ENCODE measurements at regions not wholly inside any gene's neighbourhood (a gene's known extent, or its start where the extent isn't known, plus 50 kb on each side); places are given as distances from the start of the nearest gene placed in this dataset.

GRCh38 chr5:164170814-164171213 lies 665.4 kb downstream of the MAT2B start:
- no peaks in the 10 kb centered on the region for H3K27me3 ChIP-seq (ENCODE audit: control insufficient read depth in 3 of 3, insufficient read depth in 3 of 3, low read length in 3 of 3)
- no peaks in the 10 kb centered on the region for H3K9me3 ChIP-seq (ENCODE audit: control insufficient read depth in 3 of 3, low read length in 3 of 3)
- H3K36me3 ChIP-seq (ENCODE audit: control insufficient read depth in 3 of 3, insufficient read depth in 3 of 3, low read length in 3 of 3), result no peaks in the 10 kb centered on the region
- H3K9ac ChIP-seq (ENCODE audit: low read depth in 1 of 3, low read length in 3 of 3), result no peak overlapping the region
- H3K4me3 ChIP-seq (ENCODE audit: low read length in 3 of 3), result no peak overlapping the region
- H3K4me1 ChIP-seq (ENCODE audit: control insufficient read depth in 3 of 3, insufficient read depth in 3 of 3, low read length in 3 of 3), result no peaks in the 10 kb centered on the region
- no peak overlapping the region for H3K27ac ChIP-seq (ENCODE audit: low read depth, low read length)

- Histone ChIP-seq H3K27ac (ENCODE audit: low read depth, low read length) (no peak overlapping the region), H3K9me3 (ENCODE audit: control insufficient read depth in 3 of 3, low read length in 3 of 3) (no peaks in the 10 kb centered on the region), H3K36me3 (ENCODE audit: control insufficient read depth in 3 of 3, insufficient read depth in 3 of 3, low read length in 3 of 3) (no peaks in the 10 kb centered on the region), H3K27me3 (ENCODE audit: control insufficient read depth in 3 of 3, insufficient read depth in 3 of 3, low read length in 3 of 3) (no peaks in the 10 kb centered on the region), H3K9ac (ENCODE audit: low read depth in 1 of 3, low read length in 3 of 3) (no peak overlapping the region), H3K4me1 (ENCODE audit: control insufficient read depth in 3 of 3, insufficient read depth in 3 of 3, low read length in 3 of 3) (no peaks in the 10 kb centered on the region), H3K4me3 (ENCODE audit: low read length in 3 of 3) (no peak overlapping the region)
Observed at GRCh38 chr5:164175083-164175482, 669.7 kb downstream of the MAT2B start.

GRCh38 chr5:164179406-164179805 lies 674.0 kb downstream of the MAT2B start:
- no peaks in the 10 kb centered on the region for H3K36me3 ChIP-seq (ENCODE audit: control insufficient read depth in 3 of 3, insufficient read depth in 3 of 3, low read length in 3 of 3)
- H3K4me1 ChIP-seq (ENCODE audit: control insufficient read depth in 3 of 3, insufficient read depth in 3 of 3, low read length in 3 of 3), result no peaks in the 10 kb centered on the region
- H3K27me3 ChIP-seq (ENCODE audit: control insufficient read depth in 3 of 3, insufficient read depth in 3 of 3, low read length in 3 of 3), result no peaks in the 10 kb centered on the region
- H3K27ac ChIP-seq (ENCODE audit: low read depth, low read length), result no peak overlapping the region
- no peak overlapping the region for H3K4me3 ChIP-seq (ENCODE audit: low read length in 3 of 3)
- H3K9ac ChIP-seq (ENCODE audit: low read depth in 1 of 3, low read length in 3 of 3), result no peak overlapping the region
- H3K9me3 ChIP-seq (ENCODE audit: control insufficient read depth in 3 of 3, low read length in 3 of 3), result no peaks in the 10 kb centered on the region

GRCh38 chr5:164181604-164182003 lies 676.2 kb downstream of the MAT2B start:
- Histone ChIP-seq H3K4me1 (ENCODE audit: control insufficient read depth in 3 of 3, insufficient read depth in 3 of 3, low read length in 3 of 3) (no peaks in the 10 kb centered on the region), H3K36me3 (ENCODE audit: control insufficient read depth in 3 of 3, insufficient read depth in 3 of 3, low read length in 3 of 3) (no peaks in the 10 kb centered on the region), H3K4me3 (ENCODE audit: low read length in 3 of 3) (no peak overlapping the region), H3K27ac (ENCODE audit: low read depth, low read length) (no peak overlapping the region), H3K9ac (ENCODE audit: low read depth in 1 of 3, low read length in 3 of 3) (no peak overlapping the region), H3K9me3 (ENCODE audit: control insufficient read depth in 3 of 3, low read length in 3 of 3) (no peaks in the 10 kb centered on the region), H3K27me3 (ENCODE audit: control insufficient read depth in 3 of 3, insufficient read depth in 3 of 3, low read length in 3 of 3) (no peaks in the 10 kb centered on the region)

GRCh38 chr5:164184158-164184557 lies 678.7 kb downstream of the MAT2B start:
- Histone ChIP-seq H3K4me3 (ENCODE audit: low read length in 3 of 3) (no peak overlapping the region), H3K27me3 (ENCODE audit: control insufficient read depth in 3 of 3, insufficient read depth in 3 of 3, low read length in 3 of 3) (no peaks in the 10 kb centered on the region), H3K36me3 (ENCODE audit: control insufficient read depth in 3 of 3, insufficient read depth in 3 of 3, low read length in 3 of 3) (no peaks in the 10 kb centered on the region), H3K27ac (ENCODE audit: low read depth, low read length) (no peak overlapping the region), H3K4me1 (ENCODE audit: control insufficient read depth in 3 of 3, insufficient read depth in 3 of 3, low read length in 3 of 3) (no peaks in the 10 kb centered on the region), H3K9ac (ENCODE audit: low read depth in 1 of 3, low read length in 3 of 3) (no peak overlapping the region), H3K9me3 (ENCODE audit: control insufficient read depth in 3 of 3, low read length in 3 of 3) (no peaks in the 10 kb centered on the region)

GRCh38 chr5:164185000-164185399 lies 679.6 kb downstream of the MAT2B start:
- no peak overlapping the region for H3K27ac ChIP-seq (ENCODE audit: low read depth, low read length)
- no peak overlapping the region for H3K9ac ChIP-seq (ENCODE audit: low read depth in 1 of 3, low read length in 3 of 3)
- H3K9me3 ChIP-seq (ENCODE audit: control insufficient read depth in 3 of 3, low read length in 3 of 3), result no peaks in the 10 kb centered on the region
- no peaks in the 10 kb centered on the region for H3K27me3 ChIP-seq (ENCODE audit: control insufficient read depth in 3 of 3, insufficient read depth in 3 of 3, low read length in 3 of 3)
- no peak overlapping the region for H3K4me3 ChIP-seq (ENCODE audit: low read length in 3 of 3)
- H3K4me1 ChIP-seq (ENCODE audit: control insufficient read depth in 3 of 3, insufficient read depth in 3 of 3, low read length in 3 of 3), result no peaks in the 10 kb centered on the region
- H3K36me3 ChIP-seq (ENCODE audit: control insufficient read depth in 3 of 3, insufficient read depth in 3 of 3, low read length in 3 of 3), result no peaks in the 10 kb centered on the region

GRCh38 chr5:164186550-164186949 lies 681.1 kb downstream of the MAT2B start:
- no peaks in the 10 kb centered on the region for H3K4me1 ChIP-seq (ENCODE audit: control insufficient read depth in 3 of 3, insufficient read depth in 3 of 3, low read length in 3 of 3)
- H3K27me3 ChIP-seq (ENCODE audit: control insufficient read depth in 3 of 3, insufficient read depth in 3 of 3, low read length in 3 of 3), result no peaks in the 10 kb centered on the region
- no peaks in the 10 kb centered on the region for H3K9me3 ChIP-seq (ENCODE audit: control insufficient read depth in 3 of 3, low read length in 3 of 3)
- H3K4me3 ChIP-seq (ENCODE audit: low read length in 3 of 3), result no peak overlapping the region
- H3K36me3 ChIP-seq (ENCODE audit: control insufficient read depth in 3 of 3, insufficient read depth in 3 of 3, low read length in 3 of 3), result no peaks in the 10 kb centered on the region
- H3K9ac ChIP-seq (ENCODE audit: low read depth in 1 of 3, low read length in 3 of 3), result no peak overlapping the region
- H3K27ac ChIP-seq (ENCODE audit: low read depth, low read length), result no peak overlapping the region

GRCh38 chr5:164187785-164188184 lies 682.4 kb downstream of the MAT2B start:
- H3K4me3 ChIP-seq (ENCODE audit: low read length in 3 of 3), result no peak overlapping the region
- no peak overlapping the region for H3K9ac ChIP-seq (ENCODE audit: low read depth in 1 of 3, low read length in 3 of 3)
- no peaks in the 10 kb centered on the region for H3K4me1 ChIP-seq (ENCODE audit: control insufficient read depth in 3 of 3, insufficient read depth in 3 of 3, low read length in 3 of 3)
- no peak overlapping the region for H3K27ac ChIP-seq (ENCODE audit: low read depth, low read length)
- H3K27me3 ChIP-seq (ENCODE audit: control insufficient read depth in 3 of 3, insufficient read depth in 3 of 3, low read length in 3 of 3), result no peaks in the 10 kb centered on the region
- no peaks in the 10 kb centered on the region for H3K9me3 ChIP-seq (ENCODE audit: control insufficient read depth in 3 of 3, low read length in 3 of 3)
- H3K36me3 ChIP-seq (ENCODE audit: control insufficient read depth in 3 of 3, insufficient read depth in 3 of 3, low read length in 3 of 3), result no peaks in the 10 kb centered on the region

GRCh38 chr5:164188733-164189148 lies 683.3 kb downstream of the MAT2B start:
- H3K27ac ChIP-seq (ENCODE audit: low read depth, low read length), result no peak overlapping the region

GRCh38 chr5:164191240-164191639 lies 685.8 kb downstream of the MAT2B start:
- Histone ChIP-seq H3K27me3 (ENCODE audit: control insufficient read depth in 3 of 3, insufficient read depth in 3 of 3, low read length in 3 of 3) (no peaks in the 10 kb centered on the region), H3K36me3 (ENCODE audit: control insufficient read depth in 3 of 3, insufficient read depth in 3 of 3, low read length in 3 of 3) (no peaks in the 10 kb centered on the region), H3K4me3 (ENCODE audit: low read length in 3 of 3) (no peak overlapping the region), H3K27ac (ENCODE audit: low read depth, low read length) (no peak overlapping the region), H3K4me1 (ENCODE audit: control insufficient read depth in 3 of 3, insufficient read depth in 3 of 3, low read length in 3 of 3) (no peaks in the 10 kb centered on the region), H3K9ac (ENCODE audit: low read depth in 1 of 3, low read length in 3 of 3) (no peak overlapping the region), H3K9me3 (ENCODE audit: control insufficient read depth in 3 of 3, low read length in 3 of 3) (peaks cover 0 to 3% (median 2%) of the 10 kb centered on the region in 3 donors)

More at GRCh38 chr5:164188733-164189148, 683.3 kb downstream of the MAT2B start:
- no peak overlapping the region for H3K9ac ChIP-seq (ENCODE audit: low read depth in 1 of 3, low read length in 3 of 3)
- no peaks in the 10 kb centered on the region for H3K27me3 ChIP-seq (ENCODE audit: control insufficient read depth in 3 of 3, insufficient read depth in 3 of 3, low read length in 3 of 3)
- H3K36me3 ChIP-seq (ENCODE audit: control insufficient read depth in 3 of 3, insufficient read depth in 3 of 3, low read length in 3 of 3), result no peaks in the 10 kb centered on the region
- no peaks in the 10 kb centered on the region for H3K9me3 ChIP-seq (ENCODE audit: control insufficient read depth in 3 of 3, low read length in 3 of 3)
- H3K4me3 ChIP-seq (ENCODE audit: low read length in 3 of 3), result no peak overlapping the region
- H3K4me1 ChIP-seq (ENCODE audit: control insufficient read depth in 3 of 3, insufficient read depth in 3 of 3, low read length in 3 of 3), result no peaks in the 10 kb centered on the region

GRCh38 chr5:164202338-164202737 lies 696.9 kb downstream of the MAT2B start:
- Histone ChIP-seq H3K4me1 (ENCODE audit: control insufficient read depth in 3 of 3, insufficient read depth in 3 of 3, low read length in 3 of 3) (no peaks in the 10 kb centered on the region), H3K27me3 (ENCODE audit: control insufficient read depth in 3 of 3, insufficient read depth in 3 of 3, low read length in 3 of 3) (no peaks in the 10 kb centered on the region), H3K27ac (ENCODE audit: low read depth, low read length) (no peak overlapping the region), H3K4me3 (ENCODE audit: low read length in 3 of 3) (no peak overlapping the region), H3K9me3 (ENCODE audit: control insufficient read depth in 3 of 3, low read length in 3 of 3) (peaks cover 0 to 5% (median 4%) of the 10 kb centered on the region in 3 donors), H3K36me3 (ENCODE audit: control insufficient read depth in 3 of 3, insufficient read depth in 3 of 3, low read length in 3 of 3) (no peaks in the 10 kb centered on the region), H3K9ac (ENCODE audit: low read depth in 1 of 3, low read length in 3 of 3) (no peak overlapping the region)

All from skeletal muscle tissue (tissue), 3 donors.